ENCODE measurements at regions not wholly inside any gene's neighbourhood (a gene's known extent, or its start where the extent isn't known, plus 50 kb on each side); places are given as distances from the start of the nearest gene placed in this dataset.

DNA sequence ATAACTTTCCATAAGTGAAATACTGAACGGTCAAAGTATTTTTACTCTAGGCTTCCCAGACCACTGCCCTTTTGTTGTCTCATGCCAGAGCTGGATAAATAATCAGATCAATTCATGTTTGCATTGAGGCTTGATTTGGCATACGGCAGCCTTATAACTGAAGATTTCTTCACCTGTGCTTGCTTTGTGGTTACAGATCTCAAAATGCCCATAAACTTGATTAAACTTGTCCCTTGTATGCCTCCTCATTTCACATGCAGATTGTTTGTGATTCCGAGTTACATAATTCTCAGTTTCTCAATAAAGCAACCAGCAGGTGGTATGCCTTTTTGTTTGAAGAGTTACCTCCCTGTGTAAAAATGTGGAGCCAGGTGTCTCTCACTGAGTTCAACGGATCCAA lies 211.4 kb upstream of the LRIG1 start:
- intact Hi-C loops (cut with DNase I) = no loop called here

DNA sequence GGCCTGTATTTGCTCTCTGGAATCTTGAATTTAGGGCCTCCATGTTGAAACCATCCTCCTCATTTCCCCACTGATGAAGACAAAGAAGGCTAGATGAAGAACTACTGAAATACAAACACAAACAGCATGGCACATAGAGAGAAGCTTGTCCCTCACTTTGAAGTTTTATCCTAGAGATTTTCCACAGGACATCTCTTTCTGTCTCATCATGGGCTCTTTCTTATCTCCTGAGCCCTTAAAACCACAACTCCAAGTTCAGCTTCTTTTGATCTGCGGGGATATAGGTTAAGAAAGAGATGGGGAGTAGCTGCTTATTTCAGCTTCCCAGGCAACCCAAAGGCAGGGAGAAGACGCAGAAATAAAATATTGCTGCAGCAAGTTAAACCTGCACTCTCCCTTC lies 213.1 kb upstream of the LRIG1 start:
- intact Hi-C loops (cut with DNase I) = no loop called here
- no peaks in the 10 kb centered on the region for H3K36me3 ChIP-seq
- H3K9me3 ChIP-seq = no peaks in the 10 kb centered on the region
- H3K27ac ChIP-seq = no peak overlapping the region
- H3K4me3 ChIP-seq = no peak overlapping the region
- TF ChIP-seq, protein P1, sequence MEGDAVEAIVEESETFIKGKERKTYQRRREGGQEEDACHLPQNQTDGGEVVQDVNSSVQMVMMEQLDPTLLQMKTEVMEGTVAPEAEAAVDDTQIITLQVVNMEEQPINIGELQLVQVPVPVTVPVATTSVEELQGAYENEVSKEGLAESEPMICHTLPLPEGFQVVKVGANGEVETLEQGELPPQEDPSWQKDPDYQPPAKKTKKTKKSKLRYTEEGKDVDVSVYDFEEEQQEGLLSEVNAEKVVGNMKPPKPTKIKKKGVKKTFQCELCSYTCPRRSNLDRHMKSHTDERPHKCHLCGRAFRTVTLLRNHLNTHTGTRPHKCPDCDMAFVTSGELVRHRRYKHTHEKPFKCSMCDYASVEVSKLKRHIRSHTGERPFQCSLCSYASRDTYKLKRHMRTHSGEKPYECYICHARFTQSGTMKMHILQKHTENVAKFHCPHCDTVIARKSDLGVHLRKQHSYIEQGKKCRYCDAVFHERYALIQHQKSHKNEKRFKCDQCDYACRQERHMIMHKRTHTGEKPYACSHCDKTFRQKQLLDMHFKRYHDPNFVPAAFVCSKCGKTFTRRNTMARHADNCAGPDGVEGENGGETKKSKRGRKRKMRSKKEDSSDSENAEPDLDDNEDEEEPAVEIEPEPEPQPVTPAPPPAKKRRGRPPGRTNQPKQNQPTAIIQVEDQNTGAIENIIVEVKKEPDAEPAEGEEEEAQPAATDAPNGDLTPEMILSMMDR (IDR thresholded peaks at IDR 0.05) = no peak
- TF ChIP-seq POLR2AphosphoS5 (IDR thresholded peaks at IDR 0.05; ENCODE audit: insufficient read depth in 1 of 2, low read depth in 1 of 2) (no peak), POLR2A (IDR thresholded peaks at IDR 0.05) (no peak)
- no peaks in the 10 kb centered on the region for H3K4me1 ChIP-seq
- H3K27me3 ChIP-seq = no peaks in the 10 kb centered on the region
- no peak for DNase-seq (ENCODE audit: extremely low spot score in 2 of 2)

More for the DNA sequence above, 211.4 kb upstream of the LRIG1 start:
- no peaks in the 10 kb centered on the region for H3K27me3 ChIP-seq
- no peak overlapping the region for H3K27ac ChIP-seq
- no peaks in the 10 kb centered on the region for H3K4me1 ChIP-seq
- TF ChIP-seq POLR2AphosphoS5 (IDR thresholded peaks at IDR 0.05; ENCODE audit: insufficient read depth in 1 of 2, low read depth in 1 of 2) = no peak
- TF ChIP-seq, protein P1 (IDR thresholded peaks at IDR 0.05) = no peak
- no peaks in the 10 kb centered on the region for H3K36me3 ChIP-seq
- no peak for DNase-seq (ENCODE audit: extremely low spot score in 2 of 2)
- no peak overlapping the region for H3K4me3 ChIP-seq
- H3K9me3 ChIP-seq = no peaks in the 10 kb centered on the region

DNA sequence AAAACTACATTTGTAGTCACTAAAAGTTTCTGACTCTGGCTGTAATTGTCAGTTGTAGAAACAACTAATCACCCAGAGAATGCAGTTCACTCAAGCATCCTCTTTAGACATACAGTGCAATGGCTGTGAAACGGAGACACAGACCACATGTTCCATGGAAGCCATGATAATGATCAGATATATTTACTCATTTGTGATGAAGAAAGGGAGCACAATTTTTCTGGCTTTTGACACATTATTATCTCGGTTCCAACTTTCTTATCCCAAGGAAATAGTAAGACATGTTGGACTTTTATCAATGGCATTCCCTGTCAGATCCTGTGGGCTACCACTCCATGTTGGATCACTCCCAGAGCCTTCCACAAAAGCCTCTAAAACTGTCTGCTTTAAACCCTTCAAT lies 215.0 kb upstream of the LRIG1 start:
- intact Hi-C loops (cut with DNase I) = no loop called here
- H3K27me3 ChIP-seq = no peaks in the 10 kb centered on the region
- no peak overlapping the region for H3K27ac ChIP-seq
- no peak overlapping the region for H3K4me3 ChIP-seq
- H3K4me1 ChIP-seq = no peaks in the 10 kb centered on the region
- DNase-seq (ENCODE audit: extremely low spot score in 2 of 2) = no peak
- TF ChIP-seq POLR2A (IDR thresholded peaks at IDR 0.05) (no peak), POLR2AphosphoS5 (IDR thresholded peaks at IDR 0.05; ENCODE audit: insufficient read depth in 1 of 2, low read depth in 1 of 2) (no peak)
- H3K36me3 ChIP-seq = no peaks in the 10 kb centered on the region
- no peaks in the 10 kb centered on the region for H3K9me3 ChIP-seq

DNA sequence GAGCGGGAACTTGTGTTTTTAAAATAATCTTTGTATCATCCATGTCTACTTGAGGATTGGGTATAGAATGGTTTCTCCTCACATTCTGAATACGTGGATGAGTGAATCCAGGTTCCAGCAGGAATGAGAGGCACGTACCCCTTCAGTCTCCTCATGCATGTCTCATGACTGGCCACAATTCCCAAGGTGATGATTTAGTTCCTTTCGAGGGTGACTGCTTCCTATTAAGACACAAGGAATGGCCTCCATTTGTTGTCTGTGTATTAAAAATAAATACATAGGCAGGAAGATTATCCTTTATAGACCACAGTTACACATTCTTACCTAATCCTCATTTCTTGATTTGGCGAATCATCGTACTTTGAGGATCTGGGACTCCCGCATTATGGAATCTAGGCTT lies 217.0 kb upstream of the LRIG1 start:
- Histone ChIP-seq H3K4me3 (no peak overlapping the region), H3K36me3 (no peaks in the 10 kb centered on the region), H3K9me3 (no peaks in the 10 kb centered on the region), H3K27ac (no peak overlapping the region), H3K27me3 (no peaks in the 10 kb centered on the region), H3K4me1 (peaks cover 5% of the 10 kb centered on the region)
- no peak for DNase-seq (ENCODE audit: extremely low spot score in 2 of 2)
- TF ChIP-seq POLR2AphosphoS5 (IDR thresholded peaks at IDR 0.05; ENCODE audit: insufficient read depth in 1 of 2, low read depth in 1 of 2) (no peak), POLR2A (IDR thresholded peaks at IDR 0.05) (no peak)
- TF ChIP-seq, protein P1 (IDR thresholded peaks at IDR 0.05) = no peak
- intact Hi-C loops (cut with DNase I) = no loop called here

DNA sequence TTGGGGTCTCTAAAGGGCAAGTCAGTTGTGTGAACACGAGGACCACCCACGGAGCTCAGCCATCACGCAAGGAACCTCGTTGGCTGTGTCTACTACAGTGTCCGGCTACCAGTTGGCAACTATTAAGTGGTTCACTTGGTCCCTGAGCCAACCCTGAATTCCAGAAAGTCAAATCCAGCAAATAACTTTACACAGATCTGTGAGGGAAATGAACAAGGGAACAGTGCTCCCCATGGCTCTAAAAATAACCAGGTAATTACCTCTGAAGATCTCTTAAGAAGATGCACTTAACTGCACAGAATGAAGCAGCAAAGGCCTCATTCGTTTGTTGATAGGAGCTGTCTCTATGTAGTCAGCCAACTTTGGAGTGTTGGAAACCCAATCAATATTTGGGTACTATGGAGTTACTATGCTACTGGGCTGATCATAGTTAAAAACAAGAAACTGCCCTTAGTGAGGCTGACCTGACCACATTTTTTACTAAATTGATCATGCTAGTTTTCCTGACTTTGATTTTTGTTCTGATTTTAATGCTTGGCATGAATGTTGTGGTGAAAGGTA lies 219.1 kb upstream of the LRIG1 start:
- Histone ChIP-seq H3K27me3 (no peaks in the 10 kb centered on the region), H3K27ac (no peak overlapping the region), H3K4me3 (no peak overlapping the region), H3K36me3 (no peaks in the 10 kb centered on the region), H3K9me3 (no peaks in the 10 kb centered on the region), H3K4me1 (peaks cover 10% of the 10 kb centered on the region)
- intact Hi-C loops (cut with DNase I) = no loop called here
- TF ChIP-seq, protein P1 (IDR thresholded peaks at IDR 0.05) = no peak
- no peak for TF ChIP-seq POLR2AphosphoS5 (IDR thresholded peaks at IDR 0.05; ENCODE audit: insufficient read depth in 1 of 2, low read depth in 1 of 2)
- TF ChIP-seq POLR2A (IDR thresholded peaks at IDR 0.05) = no peak
- DNase-seq (ENCODE audit: extremely low spot score in 2 of 2) = no peak
